A673 (cell line): ENCODE measurements at regions not wholly inside any gene's neighbourhood (a gene's known extent, or its start where the extent isn't known, plus 50 kb on each side); places are given as distances from the start of the nearest gene placed in this dataset.

Source experiments
- BruUV-seq: library from RNA; stranded (reverse); fragments of 400-500 nt; replicated peaks from 2 replicates; lab custom pipeline; 2021; lab: Mats Ljungman, UMichigan
- CTCF ChIA-PET: fragments of 300-600 bp; sonication (Branson Sonifier 250); formaldehyde crosslinking; loops from one replicate; lab custom pipeline; 2022; ENCODE audit warnings: antibody characterized with exemption; lab: Charles Lee
- POLR2A ChIA-PET: fragments of 300-600 bp; sonication (Branson Sonifier 250); formaldehyde crosslinking; loops from one replicate; lab custom pipeline; 2022; ENCODE audit warnings: antibody characterized with exemption; ENCODE audit not compliant: low non-redundant PET; lab: Charles Lee
- DNase-seq: peaks from one replicate; pipeline ENCODE4 v3.0.0-alpha.2; 2015; ENCODE audit warnings: low spot score
- H3K27ac ChIP-seq: fragments of 200-600 bp; sonication (generic); 2 replicates; pipeline ENCODE4 v1.5.1; 2016; ENCODE audit warnings: mixed run types, low read depth, mild to moderate bottlenecking, mixed read lengths, antibody characterized with exemption, low read length; ENCODE audit not compliant: poor library complexity, severe bottlenecking
- H3K27me3 ChIP-seq: fragments of 200-600 bp; sonication (generic); replicated peaks from 2 replicates; pipeline ENCODE4 v1.6.1; 2017; ENCODE audit warnings: mixed run types, low read depth, mild to moderate bottlenecking, mixed read lengths, antibody characterized with exemption, low read length; ENCODE audit not compliant: insufficient read depth, poor library complexity
- H3K36me3 ChIP-seq: fragments of 200-600 bp; sonication (generic); 2 replicates; pipeline ENCODE4 v1.6.1; 2016; ENCODE audit warnings: mixed run types, mild to moderate bottlenecking, mixed read lengths, antibody characterized with exemption, low read length; ENCODE audit not compliant: insufficient read depth, poor library complexity, severe bottlenecking
- H3K4me1 ChIP-seq: fragments of 200-600 bp; sonication (generic); 2 replicates; pipeline ENCODE4 v1.6.1; 2017; ENCODE audit warnings: mixed run types, mild to moderate bottlenecking, mixed read lengths, antibody characterized with exemption, low read length; ENCODE audit not compliant: insufficient read depth, poor library complexity, severe bottlenecking
- H3K4me3 ChIP-seq: fragments of 200-600 bp; sonication (generic); 2 replicates; pipeline ENCODE4 v1.5.1; 2016; ENCODE audit warnings: low read depth, mixed run types, mild to moderate bottlenecking, mixed read lengths, low read length; ENCODE audit not compliant: poor library complexity, severe bottlenecking
- H3K9me3 ChIP-seq: fragments of 200-600 bp; sonication (generic); 2 replicates; pipeline ENCODE4 v1.6.1; 2016; ENCODE audit warnings: mixed run types, low read depth, mild to moderate bottlenecking, mixed read lengths, antibody characterized with exemption, low read length; ENCODE audit not compliant: poor library complexity, severe bottlenecking
- EZH2 ChIP-seq: fragments of 200-600 bp; sonication (generic); IDR thresholded peaks from 2 replicates; pipeline ENCODE4 v1.6.1; 2017; ENCODE audit warnings: borderline replicate concordance, low read depth, mild to moderate bottlenecking, mixed read lengths, antibody characterized with exemption, low read length; ENCODE audit not compliant: poor library complexity, severe bottlenecking
- intact Hi-C: fragments of 100-400 bp; cut with micrococcal nuclease; formaldehyde crosslinking; loops from one replicate; pipeline ENCODE4 v1.10.0; 2022; ENCODE audit not compliant: unreplicated experiment
- TF ChIP-seq, protein P1 (sequence below): fragments of 300-800, 200-600 bp; sonication (generic); conservative IDR thresholded peaks from 2 replicates; pipeline ENCODE4 v1.5.1; 2017; ENCODE audit warnings: low read depth, mild to moderate bottlenecking, antibody characterized with exemption, low read length, moderate library complexity, mixed read lengths

DNA sequence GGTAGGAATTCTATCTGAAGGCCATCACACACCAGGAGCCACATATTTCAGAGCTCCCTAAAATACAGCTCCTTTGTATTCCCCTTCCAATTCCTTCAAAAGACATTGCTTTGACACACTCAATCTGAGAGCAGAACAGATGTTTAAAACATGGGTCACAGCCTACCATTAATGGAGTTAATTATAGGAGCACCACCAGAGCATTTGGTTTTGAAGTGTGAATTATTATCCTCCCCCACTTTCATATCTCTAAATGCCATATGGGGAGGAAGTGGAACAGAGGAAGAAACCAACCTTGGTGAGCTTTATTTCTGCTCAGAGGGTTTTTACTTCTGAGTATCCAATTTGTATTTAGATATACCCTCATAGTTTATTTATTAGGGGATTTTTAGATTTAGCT is 50.7 kb upstream of the TNFRSF21 start:
- H3K4me3 ChIP-seq = no peak overlapping the region
- intact Hi-C loops = no loop called here
- no peak for DNase-seq
- BruUV-seq = no TSS peak
- POLR2A ChIA-PET = no interaction called here
- CTCF ChIA-PET = no interaction called here
- no peaks in the 10 kb centered on the region for H3K36me3 ChIP-seq
- TF ChIP-seq, protein P1, sequence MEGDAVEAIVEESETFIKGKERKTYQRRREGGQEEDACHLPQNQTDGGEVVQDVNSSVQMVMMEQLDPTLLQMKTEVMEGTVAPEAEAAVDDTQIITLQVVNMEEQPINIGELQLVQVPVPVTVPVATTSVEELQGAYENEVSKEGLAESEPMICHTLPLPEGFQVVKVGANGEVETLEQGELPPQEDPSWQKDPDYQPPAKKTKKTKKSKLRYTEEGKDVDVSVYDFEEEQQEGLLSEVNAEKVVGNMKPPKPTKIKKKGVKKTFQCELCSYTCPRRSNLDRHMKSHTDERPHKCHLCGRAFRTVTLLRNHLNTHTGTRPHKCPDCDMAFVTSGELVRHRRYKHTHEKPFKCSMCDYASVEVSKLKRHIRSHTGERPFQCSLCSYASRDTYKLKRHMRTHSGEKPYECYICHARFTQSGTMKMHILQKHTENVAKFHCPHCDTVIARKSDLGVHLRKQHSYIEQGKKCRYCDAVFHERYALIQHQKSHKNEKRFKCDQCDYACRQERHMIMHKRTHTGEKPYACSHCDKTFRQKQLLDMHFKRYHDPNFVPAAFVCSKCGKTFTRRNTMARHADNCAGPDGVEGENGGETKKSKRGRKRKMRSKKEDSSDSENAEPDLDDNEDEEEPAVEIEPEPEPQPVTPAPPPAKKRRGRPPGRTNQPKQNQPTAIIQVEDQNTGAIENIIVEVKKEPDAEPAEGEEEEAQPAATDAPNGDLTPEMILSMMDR = no peak
- TF ChIP-seq EZH2 = no peak
- H3K4me1 ChIP-seq = no peaks in the 10 kb centered on the region
- no peaks in the 10 kb centered on the region for H3K9me3 ChIP-seq
- H3K27ac ChIP-seq = no peak overlapping the region
- H3K27me3 ChIP-seq = peaks cover 52% of the 10 kb centered on the region

DNA sequence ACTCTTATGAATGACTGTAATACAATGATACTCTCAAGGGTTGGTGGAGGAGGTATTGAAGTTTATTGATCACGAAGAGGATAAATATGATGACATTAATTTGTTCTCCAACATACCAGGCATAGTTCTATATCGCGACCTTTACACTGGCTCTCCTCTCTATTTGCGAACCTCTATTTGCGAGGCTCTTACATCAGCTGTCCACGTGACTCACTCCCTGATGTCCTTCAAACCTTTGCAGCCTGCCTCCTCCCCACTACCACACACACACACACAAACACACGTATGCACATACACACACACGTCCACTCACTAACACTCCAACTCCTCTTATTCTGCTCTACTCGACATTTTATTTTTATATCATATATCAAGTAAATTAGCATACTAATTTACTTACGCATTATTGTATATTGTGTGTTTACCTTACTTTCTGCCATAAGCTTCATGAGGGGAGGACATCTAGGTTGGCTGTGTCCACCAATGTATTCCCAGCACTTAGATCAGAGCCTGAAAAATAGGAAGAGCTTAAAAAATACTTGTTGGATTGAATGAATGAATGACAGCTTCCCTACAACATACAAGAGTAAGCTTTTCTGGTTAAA is 53.3 kb upstream of the TNFRSF21 start:
- intact Hi-C loops = no loop called here
- BruUV-seq = no TSS peak
- no peak for TF ChIP-seq EZH2
- TF ChIP-seq, protein P1 = no peak
- ChIA-PET CTCF (no interaction called here), POLR2A (no interaction called here)
- no peaks in the 10 kb centered on the region for H3K4me1 ChIP-seq
- H3K9me3 ChIP-seq = no peaks in the 10 kb centered on the region
- no peaks in the 10 kb centered on the region for H3K36me3 ChIP-seq
- no peak for DNase-seq
- no peak overlapping the region for H3K4me3 ChIP-seq
- H3K27ac ChIP-seq = no peak overlapping the region
- H3K27me3 ChIP-seq = peaks cover 29% of the 10 kb centered on the region

DNA sequence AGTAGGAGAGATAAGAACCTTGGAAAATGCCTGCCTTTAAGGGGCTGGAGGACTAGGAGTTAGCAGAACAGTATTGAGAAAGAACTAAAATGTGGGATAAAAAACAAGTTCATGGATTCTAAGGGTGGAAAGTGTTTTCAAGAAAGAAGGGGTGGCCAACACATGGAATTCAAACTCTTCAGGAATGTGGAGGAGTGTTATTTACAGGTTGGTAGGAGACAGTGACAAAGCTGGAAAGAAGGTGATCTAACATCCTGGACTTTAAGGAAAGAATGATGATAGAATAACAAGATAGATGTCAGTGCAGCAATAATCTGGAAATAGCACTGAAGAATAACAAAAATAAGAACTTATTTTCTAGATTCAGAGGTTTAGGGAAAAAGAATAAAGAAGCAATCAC is 54.0 kb upstream of the TNFRSF21 start:
- no peaks in the 10 kb centered on the region for H3K4me1 ChIP-seq
- no peaks in the 10 kb centered on the region for H3K36me3 ChIP-seq
- H3K9me3 ChIP-seq = no peaks in the 10 kb centered on the region
- no peak for DNase-seq
- intact Hi-C loops = no loop called here
- H3K27me3 ChIP-seq = peaks cover 21% of the 10 kb centered on the region
- TF ChIP-seq, protein P1 = no peak
- no peak for TF ChIP-seq EZH2
- no peak overlapping the region for H3K4me3 ChIP-seq
- ChIA-PET CTCF (no interaction called here), POLR2A (no interaction called here)
- H3K27ac ChIP-seq = no peak overlapping the region
- BruUV-seq = no TSS peak
